Hematopoietic multipotent progenitor cell treated with erythropoietin and hydrocortisone succinate and interleukin-3 and kit ligand, for 4 days (in vitro differentiated cells): ENCODE measurements at regions not wholly inside any gene's neighbourhood (a gene's known extent, or its start where the extent isn't known, plus 50 kb on each side); places are given as distances from the start of the nearest gene placed in this dataset.
A peak's percentile ranks its signal among the peaks of the same experiment; 100 is the strongest.

Experiments
- DNase-seq: peaks from one replicate; pipeline ENCODE4 v3.0.0-alpha.2; 2015

DNA sequence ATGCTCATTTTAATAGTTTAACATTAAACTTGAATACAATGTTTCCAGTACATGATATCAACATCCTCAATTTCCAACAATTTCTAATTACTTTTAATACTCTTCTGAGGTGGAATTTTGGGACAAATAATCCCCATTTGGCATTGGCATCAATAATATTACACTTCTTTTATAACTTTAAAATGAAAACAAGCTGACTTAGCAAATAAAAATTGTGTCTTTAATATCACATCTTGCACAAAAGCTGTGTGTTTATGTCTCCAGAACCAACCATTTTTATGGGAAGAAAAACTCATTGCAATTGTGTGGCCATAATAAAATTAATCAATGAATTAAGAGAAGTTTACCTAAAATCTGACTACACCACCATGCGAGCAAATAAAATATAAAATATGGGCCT, 2552.6 kb downstream of the PCDH7 start:
- no peak for DNase-seq

DNA sequence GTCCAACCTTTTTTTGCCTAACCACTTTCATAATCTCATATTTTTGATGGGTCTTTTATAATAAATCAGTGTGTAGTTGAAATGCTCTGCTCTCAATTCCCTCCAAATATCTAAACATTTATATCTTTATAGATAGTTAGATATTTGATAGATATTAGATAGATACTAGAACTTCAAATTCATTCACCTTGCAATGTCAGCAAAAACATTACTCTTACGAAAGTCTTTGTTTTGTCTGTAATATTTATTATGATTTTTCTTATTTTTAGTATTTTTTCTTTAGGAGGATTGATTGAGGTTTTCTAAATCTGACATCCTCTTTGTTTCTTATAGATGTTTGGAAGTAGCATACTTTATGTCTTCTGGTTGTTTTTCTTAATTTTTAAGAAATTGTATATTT, 2563.6 kb downstream of the PCDH7 start:
- no peak for DNase-seq

DNA sequence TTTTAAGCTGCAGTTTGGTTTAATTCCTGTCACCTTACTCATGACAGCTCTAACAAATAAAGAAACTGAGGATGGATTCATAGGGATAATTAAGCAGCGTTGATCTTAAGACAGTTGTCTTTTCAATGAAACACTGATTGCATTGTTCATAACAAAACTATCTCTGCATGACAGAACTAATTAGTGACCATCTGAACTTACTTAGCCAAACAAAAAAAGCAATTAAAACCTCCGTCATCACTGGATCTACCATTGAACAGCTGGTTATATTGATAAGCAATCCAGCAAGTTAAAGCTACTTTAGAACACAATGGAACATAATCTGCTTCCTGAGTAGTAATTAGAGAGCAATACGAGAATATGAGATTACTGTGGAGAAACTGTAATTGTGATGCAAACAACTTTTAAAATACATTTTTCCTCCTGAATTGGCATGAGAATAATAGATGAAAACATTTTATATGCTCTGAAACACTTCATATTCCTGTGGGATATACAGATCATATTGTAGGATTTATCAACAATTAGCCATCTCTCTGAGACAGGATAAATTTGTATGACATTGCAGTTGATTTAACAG, 2576.8 kb downstream of the PCDH7 start:
- no peak for DNase-seq

DNA sequence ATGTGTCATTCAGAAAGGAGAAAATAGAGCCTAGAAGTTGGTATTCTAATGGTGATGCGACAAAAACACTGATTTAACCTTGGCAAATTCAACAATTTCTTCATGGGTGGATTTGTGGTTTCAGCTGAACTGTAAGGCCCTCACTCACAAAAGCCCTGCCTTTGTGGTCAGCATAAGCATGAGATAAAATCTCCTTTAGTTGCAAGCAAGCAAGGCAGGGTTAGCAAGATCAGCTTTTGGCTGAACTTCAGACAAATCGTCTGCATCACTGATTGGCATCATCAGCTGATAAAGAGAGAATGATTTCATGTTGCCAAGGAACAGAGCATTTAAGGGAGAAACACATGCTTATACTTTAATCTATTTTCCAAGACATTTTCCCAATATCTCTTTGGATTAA, 2582.2 kb downstream of the PCDH7 start:
- peak; percentile 30 for DNase-seq

DNA sequence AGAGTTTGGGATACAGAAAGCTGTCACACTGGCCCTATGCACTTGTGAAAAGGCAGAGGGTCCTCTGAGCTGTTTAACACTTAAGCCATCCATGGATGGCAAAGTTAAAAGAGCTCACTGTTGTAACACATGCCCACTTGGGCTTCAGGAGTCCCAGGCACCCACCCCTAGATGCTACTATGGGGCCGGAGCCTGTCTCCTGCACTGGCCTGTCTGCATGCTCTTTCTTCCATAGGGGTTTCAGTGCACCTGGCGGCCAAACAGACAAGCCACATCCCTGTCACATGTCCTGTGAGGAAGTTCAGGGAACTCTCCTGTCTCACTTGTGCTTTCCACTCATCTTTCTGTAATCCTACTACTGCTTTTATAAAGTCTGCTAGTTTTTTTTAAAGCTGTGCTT, 2586.0 kb downstream of the PCDH7 start:
- DNase-seq: no peak

DNA sequence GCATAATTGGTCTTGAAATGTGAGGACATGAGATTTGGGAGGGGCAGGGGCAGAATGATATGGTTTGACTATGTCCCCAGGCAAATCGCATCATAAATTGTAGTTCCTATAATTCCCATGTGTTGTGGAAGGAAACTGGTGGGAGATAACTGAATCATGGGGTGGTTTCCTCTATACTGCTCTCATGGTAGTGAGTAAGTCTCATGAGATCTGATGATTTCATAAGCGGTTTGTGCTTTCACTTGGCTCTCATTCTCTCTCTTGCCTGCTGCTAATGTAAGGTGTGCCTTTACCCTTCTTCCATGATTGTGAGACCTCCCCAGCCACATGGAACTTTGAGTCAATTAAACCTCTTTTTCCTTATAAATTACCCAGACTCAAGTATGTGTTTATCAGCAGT, 2595.9 kb downstream of the PCDH7 start:
- DNase-seq: no peak

DNA sequence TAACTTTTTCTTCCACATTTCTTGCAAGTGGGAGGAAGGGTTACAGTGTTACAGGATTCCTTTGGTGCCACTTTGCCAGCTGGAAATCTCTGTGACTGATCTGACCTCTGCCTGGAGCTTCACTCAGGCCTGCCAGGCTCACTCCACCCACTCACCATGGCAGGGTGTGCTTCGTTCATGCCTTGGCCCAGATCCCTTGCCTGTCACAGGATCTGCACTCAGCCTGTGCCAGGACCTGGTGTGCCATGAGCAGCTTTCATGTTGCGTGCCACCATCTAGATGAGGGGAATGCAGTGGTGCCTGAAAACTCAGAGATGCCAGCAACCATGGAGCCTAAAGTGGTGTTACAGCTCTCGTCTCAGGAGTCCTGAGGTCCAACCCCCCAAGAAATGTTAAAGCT, 2596.4 kb downstream of the PCDH7 start:
- DNase-seq: no peak

DNA sequence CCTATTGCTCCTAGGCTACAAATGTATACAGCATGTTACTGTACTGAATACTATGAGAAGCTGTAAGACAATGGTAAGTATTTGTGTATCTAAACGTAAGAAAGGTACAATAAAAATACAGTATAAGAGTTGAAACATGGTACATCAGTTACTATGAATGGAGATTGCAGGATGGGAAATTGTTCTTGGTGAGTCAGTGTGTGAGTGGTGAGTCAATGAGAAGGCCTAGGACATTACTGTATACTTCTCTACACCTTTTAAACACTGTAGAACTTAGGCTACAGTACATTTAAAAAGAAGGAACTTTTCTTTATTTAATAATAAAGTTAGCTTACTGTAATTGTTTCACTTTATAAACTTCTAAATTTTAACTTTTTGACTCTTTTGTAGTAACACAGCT, 2603.2 kb downstream of the PCDH7 start:
- DNase-seq: no peak

DNA sequence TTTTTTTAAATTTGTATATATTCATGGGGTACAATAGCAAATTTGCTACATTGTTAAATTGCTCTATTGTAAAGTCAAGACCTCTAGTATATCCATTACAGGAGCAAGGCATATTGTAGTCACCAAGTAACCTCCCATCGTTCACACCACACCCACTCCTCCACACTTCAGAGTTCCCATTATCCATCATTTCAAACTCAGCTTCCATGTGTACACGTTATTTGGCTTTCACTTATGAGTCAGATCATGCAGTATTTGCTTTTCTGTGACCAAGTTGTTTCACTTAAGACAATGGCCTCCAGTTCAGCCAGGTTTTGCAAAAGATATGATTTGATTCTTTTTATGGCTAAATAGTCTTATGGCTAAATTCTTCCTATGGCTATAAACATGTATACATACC, 2614.2 kb downstream of the PCDH7 start:
- no peak for DNase-seq

DNA sequence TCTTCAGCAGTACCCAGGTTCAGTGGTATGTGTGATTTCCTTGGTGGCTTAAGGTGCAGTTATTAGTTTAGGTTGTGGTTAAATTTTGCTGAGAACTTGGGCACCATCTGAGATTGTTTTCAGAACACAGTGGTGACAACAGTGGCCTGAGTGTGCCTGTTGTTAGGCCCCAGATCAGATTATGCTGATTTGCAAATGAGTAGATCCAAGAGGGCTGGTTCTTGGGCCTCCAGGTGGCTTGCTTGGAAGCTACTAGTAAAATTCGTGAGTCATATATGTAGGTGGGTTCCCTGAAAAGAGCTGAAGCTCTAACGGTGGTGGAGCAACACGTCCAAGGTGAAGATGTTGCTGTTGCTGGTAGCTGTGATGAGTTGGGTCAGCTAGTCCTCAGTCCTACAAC, 2619.6 kb downstream of the PCDH7 start:
- DNase-seq: no peak

DNA sequence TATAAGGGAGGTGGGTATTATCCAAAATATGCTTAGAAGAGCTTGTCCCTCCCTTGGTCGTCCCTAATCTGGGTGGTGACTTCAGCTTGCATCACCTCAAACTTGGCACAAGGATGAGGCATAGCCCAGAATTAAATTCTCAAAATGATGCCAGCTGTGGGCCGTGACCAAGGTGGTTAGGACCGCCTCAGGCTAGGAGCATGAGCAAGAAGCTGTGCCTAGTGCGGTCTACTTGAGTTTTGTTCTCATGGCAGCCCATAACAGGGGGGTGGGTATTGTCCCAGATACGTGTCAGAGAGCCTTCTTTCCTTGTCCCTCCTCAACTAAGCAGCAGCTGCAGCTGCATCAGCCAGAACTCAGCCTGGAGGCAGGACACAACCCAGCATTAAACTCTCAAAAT, 2620.0 kb downstream of the PCDH7 start:
- DNase-seq: no peak

DNA sequence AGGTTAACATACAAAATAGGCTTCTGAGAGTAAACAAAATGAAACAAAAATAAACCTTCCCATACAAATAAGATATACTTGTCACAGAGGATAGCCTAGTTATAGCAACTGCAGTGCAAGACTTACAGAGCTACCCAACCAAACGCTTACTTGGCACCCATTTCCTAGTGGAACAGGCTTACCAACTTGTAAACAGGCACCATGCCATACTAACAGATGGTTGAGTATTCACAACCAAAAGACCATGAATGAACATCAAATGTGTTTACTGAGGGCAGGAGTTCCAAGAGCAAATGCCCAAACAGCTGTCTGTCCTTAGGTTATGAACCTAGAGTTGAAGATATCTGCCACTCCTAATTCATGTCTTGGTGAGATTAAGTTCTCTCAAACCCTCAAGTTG, 2629.2 kb downstream of the PCDH7 start:
- no peak for DNase-seq

DNA sequence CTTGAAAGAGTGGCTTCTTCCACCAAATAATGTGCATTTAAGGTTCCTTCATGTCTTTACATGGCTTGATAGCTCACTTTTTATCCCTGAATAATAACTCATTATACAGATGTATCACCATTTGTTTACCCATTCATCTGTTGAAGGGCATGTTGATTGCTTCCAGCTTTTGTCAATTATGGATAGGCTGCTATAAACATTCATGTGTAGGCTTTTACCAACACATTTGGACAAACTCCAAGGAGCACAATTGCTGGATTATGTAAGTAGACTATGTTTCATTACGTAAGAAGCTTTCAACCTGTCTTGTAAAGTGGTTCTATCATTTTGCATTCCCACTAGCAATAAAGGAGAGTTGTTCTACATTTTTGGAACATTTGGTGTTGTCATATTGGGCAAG, 2637.0 kb downstream of the PCDH7 start:
- no peak for DNase-seq

DNA sequence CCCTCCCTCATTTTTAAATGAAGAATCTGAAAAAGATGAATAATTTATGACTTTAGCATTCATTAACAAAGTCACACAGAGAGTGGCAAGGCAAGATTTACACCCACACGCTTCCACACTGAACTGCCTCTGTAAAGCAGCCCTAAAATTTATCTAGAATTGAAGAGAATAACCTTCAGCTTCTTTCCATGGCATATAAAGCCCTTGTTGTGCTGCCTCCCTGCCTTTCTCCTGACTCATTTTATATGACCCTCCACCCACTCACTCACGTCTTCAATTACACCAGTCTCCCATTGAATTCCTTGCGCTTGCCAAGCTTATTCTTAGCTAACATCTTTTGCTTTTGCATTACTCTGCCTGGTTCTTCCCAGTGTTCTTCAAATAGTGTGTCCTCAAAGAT, 2649.3 kb downstream of the PCDH7 start:
- DNase-seq: no peak

DNA sequence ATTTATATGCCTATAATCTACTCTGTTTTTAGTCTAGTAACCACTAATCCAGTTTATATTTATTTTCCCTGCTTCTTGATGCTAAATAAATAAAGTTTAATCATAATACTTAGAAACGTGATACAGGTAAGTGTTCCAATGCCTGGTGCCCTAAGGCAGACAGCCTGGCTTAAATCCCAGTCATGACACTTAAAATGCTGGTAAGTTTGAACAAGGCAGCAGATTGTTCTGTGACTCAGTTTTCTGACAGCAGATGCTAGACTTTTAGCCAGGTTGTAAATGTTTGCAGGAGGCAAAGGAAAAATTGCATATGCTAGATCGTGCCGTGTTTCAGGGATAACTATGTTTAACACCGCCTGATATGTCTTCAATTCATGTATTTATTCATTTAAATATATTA, 2661.6 kb downstream of the PCDH7 start:
- DNase-seq: no peak

DNA sequence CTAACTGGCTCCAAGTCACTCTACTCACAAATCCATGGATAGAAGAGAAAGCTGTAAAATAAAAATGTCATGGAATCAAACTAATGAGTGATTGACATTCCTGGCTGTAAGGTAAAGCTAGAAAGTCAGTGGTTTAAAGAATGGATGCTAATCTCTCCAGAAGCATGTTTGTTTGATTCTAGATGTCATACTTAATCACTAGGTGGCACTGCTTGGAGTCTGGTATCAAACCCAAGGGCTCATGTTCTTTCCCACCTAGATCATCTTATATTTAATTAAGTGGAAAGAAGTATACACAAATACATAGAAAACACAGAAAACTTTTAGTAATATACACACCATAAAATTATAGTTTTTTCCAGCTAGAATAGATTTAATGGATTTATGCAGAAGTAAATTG, 2666.6 kb downstream of the PCDH7 start:
- DNase-seq: peak; percentile 2

DNA sequence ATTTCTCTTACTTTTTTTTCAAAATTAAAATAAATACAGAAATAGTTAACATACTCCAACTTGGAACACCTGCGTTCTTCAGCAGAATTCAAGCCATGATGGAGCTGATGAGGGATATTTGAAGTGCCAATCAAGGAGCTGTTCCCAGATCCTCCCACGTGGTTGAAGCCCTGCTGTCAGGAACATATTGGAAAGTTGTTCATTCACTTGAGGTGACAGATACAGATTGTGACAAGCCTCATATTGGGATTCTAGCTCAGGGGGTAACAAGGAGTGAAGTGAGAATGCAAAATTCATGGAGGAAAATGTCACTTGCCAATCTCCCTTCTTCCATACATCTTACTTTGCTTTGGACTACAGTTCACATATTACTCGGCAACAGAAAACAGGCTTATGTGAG, 2670.8 kb downstream of the PCDH7 start:
- DNase-seq: no peak

DNA sequence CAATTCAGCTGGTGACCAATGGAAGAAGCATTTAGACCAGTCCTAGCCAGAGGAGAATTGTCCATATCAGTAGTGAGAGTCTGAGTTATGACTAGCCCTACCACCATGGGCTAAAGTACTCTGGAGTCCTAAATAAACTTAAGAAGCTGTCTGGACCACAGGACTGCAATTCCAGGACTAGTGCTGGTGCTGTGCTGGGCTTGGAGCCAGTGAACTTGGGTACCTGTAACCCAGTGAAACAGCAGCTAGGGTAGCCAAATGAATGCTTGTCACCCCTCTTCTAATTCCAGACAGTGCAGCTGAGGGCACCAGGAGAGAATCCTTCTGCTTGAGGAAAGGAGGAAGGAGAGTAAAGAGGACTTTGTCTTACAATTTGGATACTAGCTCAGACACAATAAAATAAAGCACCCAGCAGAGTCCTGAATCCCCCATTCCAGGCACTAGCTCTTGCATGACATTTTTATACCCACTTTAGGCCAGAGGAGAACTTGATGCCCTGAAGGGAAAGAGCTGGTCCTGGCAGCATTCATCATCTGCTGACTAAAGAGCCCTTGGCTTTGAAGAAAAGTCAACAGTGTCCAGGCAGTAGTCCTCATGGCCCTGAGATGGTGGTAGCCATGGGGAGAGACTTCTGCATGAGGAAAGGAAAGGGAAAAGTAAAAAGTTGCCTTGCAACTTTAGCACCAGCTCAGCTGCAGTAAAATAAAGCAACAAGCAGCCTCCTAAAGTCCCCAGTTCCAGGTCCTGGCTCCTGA, 2675.7 kb downstream of the PCDH7 start:
- no peak for DNase-seq

DNA sequence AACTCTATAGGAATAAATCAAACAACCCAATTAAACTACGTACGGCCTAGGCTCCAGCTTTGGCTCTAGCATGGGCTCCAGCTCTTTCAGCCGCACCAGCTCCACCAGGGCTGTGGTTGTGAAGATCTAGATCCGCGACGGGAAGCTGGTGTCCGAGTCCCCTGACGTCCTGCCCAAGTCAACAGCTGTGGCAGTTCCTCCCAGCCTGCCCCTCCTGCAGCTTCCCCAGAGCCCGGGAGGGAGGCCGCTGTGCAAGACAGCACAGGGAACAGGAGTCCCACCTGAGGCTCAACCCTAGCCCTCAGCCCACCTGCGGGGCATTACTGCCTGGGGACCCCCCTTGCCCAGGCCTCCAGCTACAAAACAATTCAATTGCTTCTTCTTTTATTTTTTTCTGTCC, 2680.3 kb downstream of the PCDH7 start:
- DNase-seq: no peak

DNA sequence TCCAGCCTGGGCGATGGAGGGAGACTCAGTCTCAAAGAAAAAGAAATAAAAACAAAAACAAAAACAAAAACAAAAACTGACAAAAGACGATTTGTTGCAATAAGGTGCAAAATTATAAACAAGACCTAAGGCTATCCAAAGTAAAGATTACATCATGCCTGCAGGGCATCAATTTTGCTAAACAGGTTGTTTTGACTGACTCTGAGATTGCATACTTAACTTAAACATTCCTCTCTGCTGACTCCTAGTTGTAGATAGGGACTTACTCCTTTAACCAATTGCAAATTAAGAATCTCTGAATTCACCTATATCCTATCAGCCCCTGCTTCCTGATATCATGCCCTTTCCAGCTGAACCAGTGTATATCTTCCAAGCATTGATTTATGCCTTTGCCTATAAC, 2687.3 kb downstream of the PCDH7 start:
- DNase-seq: no peak

DNA sequence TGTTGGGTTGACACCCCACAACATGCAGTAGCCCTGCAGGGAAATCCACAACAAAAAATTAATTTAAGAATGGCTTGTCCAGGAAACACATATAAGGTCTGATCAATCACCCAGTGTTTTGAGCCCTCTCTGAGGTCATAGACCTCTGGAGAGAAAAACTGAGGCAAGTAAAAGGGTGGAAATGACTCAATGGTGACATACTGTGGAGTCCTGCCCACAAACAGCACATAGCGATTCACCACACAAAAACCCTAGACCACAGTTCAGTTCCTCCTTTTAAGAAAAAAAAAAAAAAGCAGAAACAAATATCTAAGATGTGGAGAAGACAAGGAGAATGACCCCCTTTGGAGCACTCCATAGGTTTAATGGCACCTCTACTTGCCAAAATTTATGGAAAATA, 2691.0 kb downstream of the PCDH7 start:
- DNase-seq: peak; percentile 4

DNA sequence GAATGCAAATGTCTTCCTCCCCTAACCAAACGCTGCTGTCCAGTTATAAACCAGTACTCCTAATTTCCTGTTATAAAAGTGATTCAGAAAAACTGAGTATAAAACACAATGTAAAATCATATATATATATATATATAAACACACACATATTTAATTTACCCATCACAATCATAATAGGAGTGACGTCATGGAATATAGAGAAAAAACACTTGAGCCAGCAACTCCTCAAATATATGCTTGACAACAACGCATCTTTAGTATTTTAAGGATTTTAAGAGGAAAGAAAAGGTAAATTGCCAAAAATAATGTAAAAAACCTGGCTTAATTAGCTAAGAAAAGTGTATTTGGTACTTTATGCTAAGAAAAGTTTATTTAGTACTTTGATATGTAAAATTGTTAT, 2701.7 kb downstream of the PCDH7 start:
- no peak for DNase-seq

DNA sequence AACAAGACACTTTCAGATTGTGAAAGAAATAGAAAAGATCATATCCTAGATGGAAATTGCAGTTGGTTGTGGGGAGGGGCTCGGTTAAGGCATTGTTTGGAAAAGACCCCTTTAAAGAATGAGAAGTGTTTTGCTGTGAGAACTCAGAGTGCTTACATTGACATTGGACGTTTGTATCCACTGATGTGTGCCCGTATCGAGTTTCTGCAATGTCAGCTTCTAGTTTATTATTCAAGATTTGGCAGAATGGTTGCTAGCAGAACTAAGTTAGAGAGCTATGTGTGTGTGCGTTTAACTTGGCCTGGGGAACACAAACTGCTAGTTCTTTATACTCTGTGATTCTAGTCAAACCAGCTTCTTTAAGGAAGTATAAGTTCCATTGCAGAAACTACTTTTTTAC, 2702.5 kb downstream of the PCDH7 start:
- no peak for DNase-seq

DNA sequence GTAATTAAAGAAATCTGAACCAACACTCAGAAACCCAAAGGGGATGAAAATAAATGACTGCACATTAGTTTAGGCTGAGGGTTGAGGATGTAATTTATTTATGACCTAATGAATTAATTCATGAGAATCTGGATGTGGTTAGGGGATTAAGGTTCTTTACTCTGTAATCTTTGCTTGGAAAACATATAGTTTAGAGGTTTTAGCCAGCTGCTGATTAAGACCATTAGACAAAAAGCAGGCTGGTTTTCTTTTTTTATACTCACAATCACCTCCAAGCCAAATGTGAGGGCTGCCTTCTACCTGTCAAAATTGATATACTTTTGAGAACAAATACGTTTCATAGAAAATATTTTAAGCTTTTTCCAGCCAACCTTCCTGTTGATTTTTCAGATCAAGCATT, 2705.8 kb downstream of the PCDH7 start:
- DNase-seq: no peak

DNA sequence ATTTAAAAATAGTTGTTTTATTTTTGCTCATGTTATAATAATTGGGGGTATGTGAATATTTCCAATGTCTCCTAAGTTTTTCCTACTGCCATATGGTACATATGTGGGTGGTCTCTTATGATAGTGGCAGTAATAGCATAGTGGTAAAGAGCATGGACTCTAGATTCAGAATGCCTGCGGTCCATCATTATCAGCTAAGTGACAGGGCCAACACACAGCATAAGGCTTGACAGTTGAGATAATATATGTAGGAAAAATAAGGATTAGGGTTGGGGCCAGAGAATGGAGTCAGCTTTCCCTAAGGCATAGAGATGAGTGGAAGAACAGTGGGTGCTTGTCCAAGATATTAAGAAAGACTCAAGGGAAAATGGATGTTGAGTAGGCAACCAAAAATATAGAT, 2707.5 kb downstream of the PCDH7 start:
- DNase-seq: no peak
